HepG2 (cell line): ENCODE measurements at regions not wholly inside any gene's neighbourhood (a gene's known extent, or its start where the extent isn't known, plus 50 kb on each side); places are given as distances from the start of the nearest gene placed in this dataset.

Experiments
- EP300 ChIP-seq, 3 experiments: sonication (generic) in 1 of 3; formaldehyde crosslinking in 1 of 3; IDR thresholded peaks; 2 replicates each; pipeline versions ENCODE4 v1.5.1 to v1.6.1; 2011 to 2020; ENCODE audit warnings: low read depth in 2 of 3, low read length in 2 of 3, borderline replicate concordance in 1 of 3, improper control_type of control experiment in 1 of 3, mild to moderate bottlenecking in 1 of 3, missing genetic modification reagents in 1 of 3, moderate library complexity in 1 of 3
- HNF4G ChIP-seq, 2 experiments: sonication (generic) in 1 of 2; formaldehyde crosslinking in 1 of 2; IDR thresholded peaks; 2 replicates each; pipeline versions ENCODE4 v1.4.0 to v1.6.1; 2011 to 2020; ENCODE audit warnings: borderline replicate concordance in 2 of 2, low read depth in 2 of 2, mild to moderate bottlenecking in 2 of 2, low read length in 1 of 2, missing genetic modification reagents in 1 of 2, moderate library complexity in 1 of 2
- MXI1 ChIP-seq: IDR thresholded peaks from 3 replicates; pipeline ENCODE4 v1.6.1; 2012; ENCODE audit warnings: low read depth, low read length, inconsistent platforms, borderline replicate concordance
- POLR2G ChIP-seq: fragments of 200-400 bp; formaldehyde crosslinking; IDR thresholded peaks from 2 replicates; pipeline ENCODE4 v1.6.1; 2018; ENCODE audit warnings: mild to moderate bottlenecking, low read depth, low read length, moderate library complexity
- TF ChIP-seq, protein P1 (sequence below): sonication (generic); formaldehyde crosslinking; IDR thresholded peaks from 2 replicates; pipeline ENCODE4 v1.4.0; 2020; ENCODE audit warnings: missing genetic modification reagents
- TF ChIP-seq, protein P2 (sequence below): sonication (generic); formaldehyde crosslinking; IDR thresholded peaks from 2 replicates; pipeline ENCODE4 v1.5.0; 2020; ENCODE audit warnings: mild to moderate bottlenecking, missing genetic modification reagents, moderate library complexity
- TF ChIP-seq, protein P3 (sequence below): sonication (generic); formaldehyde crosslinking; IDR thresholded peaks from 2 replicates; pipeline ENCODE4 v1.4.0; 2020; ENCODE audit warnings: mild to moderate bottlenecking, missing genetic modification reagents

DNA sequence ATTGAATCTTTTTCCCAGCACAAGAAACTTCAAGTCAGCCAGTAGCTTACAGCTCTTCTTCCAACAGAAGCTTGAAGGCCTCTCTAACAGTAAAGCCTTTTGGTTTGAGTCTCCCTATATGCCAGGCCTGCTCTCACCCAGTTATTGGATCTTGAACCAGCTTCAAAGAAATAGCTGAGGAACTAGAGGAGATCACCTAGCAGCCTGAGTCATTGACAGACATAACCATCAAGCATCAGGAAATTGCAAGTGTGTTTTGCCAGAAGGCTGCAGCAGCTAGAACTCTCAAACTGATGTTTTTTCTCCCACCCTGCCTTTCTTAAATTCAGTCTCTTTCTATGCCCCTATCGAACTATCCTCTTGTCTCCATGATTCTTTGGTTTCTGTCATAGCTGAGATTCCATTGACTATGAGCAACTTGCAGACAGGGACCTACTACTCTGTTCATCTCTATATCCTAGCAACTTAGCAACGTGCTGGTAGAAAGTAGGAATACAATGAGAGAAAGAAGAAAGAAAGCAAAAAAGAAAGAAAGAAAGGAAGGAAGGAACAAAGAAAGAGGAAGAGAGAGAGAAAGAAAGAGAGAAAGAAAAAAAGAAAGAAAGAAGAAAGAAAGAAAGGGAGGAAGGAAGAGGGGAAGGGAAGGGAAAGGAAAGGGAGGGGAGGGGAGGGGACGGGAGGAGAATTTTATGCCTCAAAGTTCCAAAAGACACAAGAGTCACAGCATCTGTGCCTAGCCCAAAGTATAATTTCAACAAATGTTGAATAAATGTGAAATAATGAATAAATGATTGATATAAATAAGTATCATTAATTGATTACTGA is 60.0 kb upstream of the FGGY start:
- TF ChIP-seq, protein P1, sequence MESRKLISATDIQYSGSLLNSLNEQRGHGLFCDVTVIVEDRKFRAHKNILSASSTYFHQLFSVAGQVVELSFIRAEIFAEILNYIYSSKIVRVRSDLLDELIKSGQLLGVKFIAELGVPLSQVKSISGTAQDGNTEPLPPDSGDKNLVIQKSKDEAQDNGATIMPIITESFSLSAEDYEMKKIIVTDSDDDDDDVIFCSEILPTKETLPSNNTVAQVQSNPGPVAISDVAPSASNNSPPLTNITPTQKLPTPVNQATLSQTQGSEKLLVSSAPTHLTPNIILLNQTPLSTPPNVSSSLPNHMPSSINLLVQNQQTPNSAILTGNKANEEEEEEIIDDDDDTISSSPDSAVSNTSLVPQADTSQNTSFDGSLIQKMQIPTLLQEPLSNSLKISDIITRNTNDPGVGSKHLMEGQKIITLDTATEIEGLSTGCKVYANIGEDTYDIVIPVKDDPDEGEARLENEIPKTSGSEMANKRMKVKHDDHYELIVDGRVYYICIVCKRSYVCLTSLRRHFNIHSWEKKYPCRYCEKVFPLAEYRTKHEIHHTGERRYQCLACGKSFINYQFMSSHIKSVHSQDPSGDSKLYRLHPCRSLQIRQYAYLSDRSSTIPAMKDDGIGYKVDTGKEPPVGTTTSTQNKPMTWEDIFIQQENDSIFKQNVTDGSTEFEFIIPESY: no peak
- TF ChIP-seq, protein P2, sequence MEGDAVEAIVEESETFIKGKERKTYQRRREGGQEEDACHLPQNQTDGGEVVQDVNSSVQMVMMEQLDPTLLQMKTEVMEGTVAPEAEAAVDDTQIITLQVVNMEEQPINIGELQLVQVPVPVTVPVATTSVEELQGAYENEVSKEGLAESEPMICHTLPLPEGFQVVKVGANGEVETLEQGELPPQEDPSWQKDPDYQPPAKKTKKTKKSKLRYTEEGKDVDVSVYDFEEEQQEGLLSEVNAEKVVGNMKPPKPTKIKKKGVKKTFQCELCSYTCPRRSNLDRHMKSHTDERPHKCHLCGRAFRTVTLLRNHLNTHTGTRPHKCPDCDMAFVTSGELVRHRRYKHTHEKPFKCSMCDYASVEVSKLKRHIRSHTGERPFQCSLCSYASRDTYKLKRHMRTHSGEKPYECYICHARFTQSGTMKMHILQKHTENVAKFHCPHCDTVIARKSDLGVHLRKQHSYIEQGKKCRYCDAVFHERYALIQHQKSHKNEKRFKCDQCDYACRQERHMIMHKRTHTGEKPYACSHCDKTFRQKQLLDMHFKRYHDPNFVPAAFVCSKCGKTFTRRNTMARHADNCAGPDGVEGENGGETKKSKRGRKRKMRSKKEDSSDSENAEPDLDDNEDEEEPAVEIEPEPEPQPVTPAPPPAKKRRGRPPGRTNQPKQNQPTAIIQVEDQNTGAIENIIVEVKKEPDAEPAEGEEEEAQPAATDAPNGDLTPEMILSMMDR (CRISPR knock-in tag): no peak
- no peak for TF ChIP-seq POLR2G
- no peak for TF ChIP-seq HNF4G (IDR thresholded peaks at IDR 0.05; ENCODE audit: borderline replicate concordance, low read depth, low read length)
- no peak for TF ChIP-seq HNF4G (CRISPR knock-in tag; IDR thresholded peaks at IDR 0.05; ENCODE audit: borderline replicate concordance, low read depth)
- TF ChIP-seq, protein P3, sequence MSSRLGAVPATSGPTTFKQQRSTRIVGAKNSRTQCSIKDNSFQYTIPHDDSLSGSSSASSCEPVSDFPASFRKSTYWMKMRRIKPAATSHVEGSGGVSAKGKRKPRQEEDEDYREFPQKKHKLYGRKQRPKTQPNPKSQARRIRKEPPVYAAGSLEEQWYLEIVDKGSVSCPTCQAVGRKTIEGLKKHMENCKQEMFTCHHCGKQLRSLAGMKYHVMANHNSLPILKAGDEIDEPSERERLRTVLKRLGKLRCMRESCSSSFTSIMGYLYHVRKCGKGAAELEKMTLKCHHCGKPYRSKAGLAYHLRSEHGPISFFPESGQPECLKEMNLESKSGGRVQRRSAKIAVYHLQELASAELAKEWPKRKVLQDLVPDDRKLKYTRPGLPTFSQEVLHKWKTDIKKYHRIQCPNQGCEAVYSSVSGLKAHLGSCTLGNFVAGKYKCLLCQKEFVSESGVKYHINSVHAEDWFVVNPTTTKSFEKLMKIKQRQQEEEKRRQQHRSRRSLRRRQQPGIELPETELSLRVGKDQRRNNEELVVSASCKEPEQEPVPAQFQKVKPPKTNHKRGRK: no peak
- no peak for TF ChIP-seq EP300 (IDR thresholded peaks at IDR 0.05; ENCODE audit: low read depth in 2 of 2, low read length in 2 of 2)
- no peak for TF ChIP-seq EP300 (CRISPR knock-in tag; IDR thresholded peaks at IDR 0.05; ENCODE audit: borderline replicate concordance)
- no peak for TF ChIP-seq MXI1
